Liver (tissue), 8 donors: ENCODE measurements at regions not wholly inside any gene's neighbourhood (a gene's known extent, or its start where the extent isn't known, plus 50 kb on each side); places are given as distances from the start of the nearest gene placed in this dataset.

Experiments used
- DNase-seq: peaks from one replicate; pipeline ENCODE4 v3.0.0-alpha.2; 2017; ENCODE audit warnings: low spot score
- H3K27ac ChIP-seq, 2 donors: one replicate each; pipeline ENCODE4 v1.7.0; 2013; ENCODE audit warnings: inconsistent platforms in 2 of 2, low read length in 2 of 2, control low read depth in 1 of 2, low read depth in 1 of 2, mild to moderate bottlenecking in 1 of 2
- H3K27me3 ChIP-seq, 4 donors: one replicate each; pipeline versions ENCODE4 v1.6.1 to v1.7.0; 2013; ENCODE audit warnings: low read length in 3 of 4, inconsistent platforms in 1 of 4, mild to moderate bottlenecking in 1 of 4, moderate library complexity in 1 of 4; ENCODE audit not compliant: control insufficient read depth in 4 of 4, insufficient read depth in 4 of 4
- H3K36me3 ChIP-seq, 4 donors: one replicate each; pipeline versions ENCODE4 v1.6.1 to v1.7.0; 2013; ENCODE audit warnings: low read length in 3 of 4, mild to moderate bottlenecking in 3 of 4, low read depth in 1 of 4, moderate library complexity in 1 of 4; ENCODE audit not compliant: control insufficient read depth in 4 of 4, insufficient read depth in 3 of 4
- H3K4me1 ChIP-seq, 4 donors: one replicate each; pipeline versions ENCODE4 v1.6.1 to v1.7.0; 2013; ENCODE audit warnings: low read length in 3 of 4, mild to moderate bottlenecking in 3 of 4, moderate library complexity in 1 of 4; ENCODE audit not compliant: control insufficient read depth in 4 of 4, insufficient read depth in 4 of 4
- H3K4me3 ChIP-seq, 3 donors: one replicate each; pipeline versions ENCODE4 v1.6.1 to v1.7.0; 2013; ENCODE audit warnings: low read length in 3 of 3, control low read depth in 1 of 3, low read depth in 1 of 3, mild to moderate bottlenecking in 1 of 3
- H3K9ac ChIP-seq, 2 donors: one replicate each; pipeline ENCODE4 v1.7.0; 2013; ENCODE audit warnings: low read length in 2 of 2, mild to moderate bottlenecking in 2 of 2, moderate library complexity in 2 of 2, control low read depth in 1 of 2, low read depth in 1 of 2
- H3K9me3 ChIP-seq, 4 donors: one replicate each; pipeline versions ENCODE4 v1.6.1 to v1.7.0; 2013; ENCODE audit warnings: low read length in 3 of 4; ENCODE audit not compliant: control insufficient read depth in 4 of 4
- ATF3 ChIP-seq: IDR thresholded peaks from 2 replicates; pipeline ENCODE4 v1.6.1; 2016; ENCODE audit warnings: antibody characterized with exemption
- CTCF ChIP-seq: fragments of 150-350 bp; IDR thresholded peaks from 2 replicates; pipeline ENCODE4 v1.5.1; 2017; ENCODE audit warnings: improper control_type of control experiment, low read depth, low read length; ENCODE audit not compliant: missing input control
- EGR1 ChIP-seq, 2 donors: IDR thresholded peaks; 2 replicates each; pipeline ENCODE4 v1.6.1; 2016 to 2018; ENCODE audit warnings: antibody characterized with exemption in 2 of 2, low read depth in 2 of 2
- FOXA1 ChIP-seq: IDR thresholded peaks from 2 replicates; pipeline ENCODE4 v1.6.1; 2016; ENCODE audit warnings: antibody characterized with exemption
- FOXA2 ChIP-seq: IDR thresholded peaks from 2 replicates; pipeline ENCODE4 v1.6.1; 2016; ENCODE audit warnings: antibody characterized with exemption
- GABPA ChIP-seq, 2 donors: IDR thresholded peaks in 1 of 2; conservative IDR thresholded peaks in 1 of 2; 2 replicates each; pipeline ENCODE4 v1.6.1; 2016; ENCODE audit warnings: antibody characterized with exemption in 2 of 2, mild to moderate bottlenecking in 1 of 2, moderate library complexity in 1 of 2
- HNF4A ChIP-seq, 2 donors: conservative IDR thresholded peaks; 2 replicates each; pipeline ENCODE4 v1.6.1; 2016; ENCODE audit warnings: antibody characterized with exemption in 2 of 2, mild to moderate bottlenecking in 2 of 2
- NR2F2 ChIP-seq: IDR thresholded peaks from 2 replicates; pipeline ENCODE4 v1.6.1; 2016; ENCODE audit warnings: antibody characterized with exemption
- RAD21 ChIP-seq, 2 donors: IDR thresholded peaks; 2 replicates each; pipeline ENCODE4 v1.6.1; 2016; ENCODE audit warnings: antibody characterized with exemption in 2 of 2, mild to moderate bottlenecking in 2 of 2
- REST ChIP-seq: IDR thresholded peaks from 2 replicates; pipeline ENCODE4 v1.6.1; 2016; ENCODE audit warnings: antibody characterized with exemption, mild to moderate bottlenecking
- RXRA ChIP-seq, 2 donors: IDR thresholded peaks; 2 replicates each; pipeline ENCODE4 v1.6.1; 2017 to 2018; ENCODE audit warnings: antibody characterized with exemption in 2 of 2, mild to moderate bottlenecking in 1 of 2
- SP1 ChIP-seq: IDR thresholded peaks from 2 replicates; pipeline ENCODE4 v1.6.1; 2018; ENCODE audit warnings: antibody characterized with exemption, mild to moderate bottlenecking
- YY1 ChIP-seq: IDR thresholded peaks from 2 replicates; pipeline ENCODE4 v1.6.1; 2016; ENCODE audit warnings: antibody characterized with exemption, mild to moderate bottlenecking
- WGBS: extraction: QIAGEN DNeasy Blood & Tissue Kit; methylation state at CpG from one replicate; pipeline ENCODE4 v1.1.7; 2013; 5-methylcytosine and 5-hydroxymethylcytosine counted together
- donor health status: healthy.
- donor health status: healthy.
- donor health status: healthy.
- donor health status: healthy.
- donor health status: healthy.

- Histone ChIP-seq H3K9ac (no peak overlapping the region), H3K4me3 (no peak overlapping the region), H3K27ac (no peak overlapping the region), H3K27me3 (no peaks in the 10 kb centered on the region), H3K4me1 (no peaks in the 10 kb centered on the region), H3K9me3 (peaks cover 0 to 11% (median 2%) of the 10 kb centered on the region in 4 donors), H3K36me3 (no peaks in the 10 kb centered on the region)
- 90% methylated on average over 2 of the region's 2 CpGs for WGBS
- no peak for DNase-seq
- no peak for TF ChIP-seq HNF4A (conservative IDR thresholded peaks at IDR 0.05)
- TF ChIP-seq FOXA1, result no peak
- no peak for TF ChIP-seq YY1
Measured at GRCh38 chr1:164347980-164348379, 211.0 kb upstream of the PBX1 start.

GRCh38 chr1:164356511-164356910, 202.5 kb upstream of the PBX1 start:
- no peak overlapping the region for H3K27ac ChIP-seq
- H3K9ac ChIP-seq, result no peak overlapping the region
- peaks cover 0 to 2% (median 0%) of the 10 kb centered on the region in 4 donors for H3K9me3 ChIP-seq
- no peaks in the 10 kb centered on the region for H3K27me3 ChIP-seq
- no peak for DNase-seq
- TF ChIP-seq EGR1 (IDR thresholded peaks at IDR 0.05; ENCODE audit: low read depth in 2 of 2) (no peak), ATF3 (no peak), RXRA (IDR thresholded peaks at IDR 0.05) (no peak), RAD21 (IDR thresholded peaks at IDR 0.05) (no peak)
- WGBS, result 92% methylated on average over 11 of the region's 11 CpGs
- no peaks in the 10 kb centered on the region for H3K36me3 ChIP-seq
- no peaks in the 10 kb centered on the region for H3K4me1 ChIP-seq
- H3K4me3 ChIP-seq, result no peak overlapping the region

- no peak overlapping the region for H3K9ac ChIP-seq
- H3K4me3 ChIP-seq, result no peak overlapping the region
- TF ChIP-seq RAD21 (IDR thresholded peaks at IDR 0.05) (no peak), NR2F2 (no peak), SP1 (no peak), GABPA (IDR thresholded peaks at IDR 0.05 in 1 of 2, conservative IDR thresholded peaks at IDR 0.05 in 1 of 2) (no peak), ATF3 (no peak), FOXA2 (no peak), FOXA1 (no peak), CTCF (no peak)
- H3K27me3 ChIP-seq, result no peaks in the 10 kb centered on the region
- DNase-seq, result no peak
- H3K36me3 ChIP-seq, result no peaks in the 10 kb centered on the region
- no peak overlapping the region for H3K27ac ChIP-seq
- H3K4me1 ChIP-seq, result no peaks in the 10 kb centered on the region
- H3K9me3 ChIP-seq, result no peaks in the 10 kb centered on the region
- 83% methylated on average over 1 of the region's 1 CpG for WGBS
Measured at GRCh38 chr1:164360265-164360664, 198.7 kb upstream of the PBX1 start.

GRCh38 chr1:164361927-164362326, 197.1 kb upstream of the PBX1 start:
- Histone ChIP-seq H3K9ac (no peak overlapping the region), H3K4me1 (peaks cover 0 to 1% (median 0%) of the 10 kb centered on the region in 4 donors), H3K36me3 (no peaks in the 10 kb centered on the region), H3K9me3 (peaks cover 3 to 4% (median 4%) of the 10 kb centered on the region in 4 donors), H3K27me3 (no peaks in the 10 kb centered on the region), H3K4me3 (no peak overlapping the region), H3K27ac (no peak overlapping the region)
- WGBS, result 68% methylated on average over 2 of the region's 2 CpGs
- no peak for DNase-seq
- TF ChIP-seq YY1, result no peak
- TF ChIP-seq REST, result no peak
- TF ChIP-seq RXRA (IDR thresholded peaks at IDR 0.05), result no peak
